Upper lobe of right lung (tissue), 1 donor: ENCODE measurements at regions not wholly inside any gene's neighbourhood (a gene's known extent, or its start where the extent isn't known, plus 50 kb on each side); places are given as distances from the start of the nearest gene placed in this dataset.

Experiments used
- ATAC-seq: fragments of 200-7000 bp; cut with Tn5 transposase; one replicate; pipeline ENCODE4 v1.9.1; 2020; ENCODE audit warnings: mild to moderate bottlenecking, moderate library complexity
- DNase-seq: peaks from one replicate; pipeline ENCODE4 v3.0.0-alpha.2; 2020
- H3K27ac ChIP-seq: fragments of 200-600 bp; one replicate; pipeline ENCODE4 v1.8.0; 2022
- H3K27me3 ChIP-seq: fragments of 200-600 bp; one replicate; pipeline ENCODE4 v1.8.0; 2022; ENCODE audit warnings: mild to moderate bottlenecking
- H3K36me3 ChIP-seq: fragments of 200-600 bp; one replicate; pipeline ENCODE4 v1.8.0; 2022
- H3K4me1 ChIP-seq: fragments of 200-600 bp; one replicate; pipeline ENCODE4 v1.8.0; 2022
- H3K4me3 ChIP-seq: fragments of 200-600 bp; one replicate; pipeline ENCODE4 v1.8.0; 2022; ENCODE audit warnings: mild to moderate bottlenecking
- H3K9me3 ChIP-seq: fragments of 200-600 bp; one replicate; pipeline ENCODE4 v1.8.0; 2022
- CTCF ChIP-seq: fragments of 200-600 bp; IDR thresholded peaks from one replicate; pipeline ENCODE4 v1.8.0; 2022; ENCODE audit warnings: antibody characterized with exemption
- intact Hi-C: fragments of 100-400 bp; cut with DNase I; formaldehyde crosslinking; loops from one replicate; pipeline ENCODE4 v1.11.0; 2022
- donor health status: DM: no; HTN: yes; CAD: no; lungs with severe emphysema.

- no peak overlapping the region for H3K4me3 ChIP-seq
- DNase-seq (no peak), ATAC-seq (no peak)
- H3K27ac ChIP-seq, result no peak overlapping the region
- intact Hi-C loops, result no loop called here
- H3K36me3 ChIP-seq, result no peaks in the 10 kb centered on the region
- H3K4me1 ChIP-seq, result no peaks in the 10 kb centered on the region
- H3K9me3 ChIP-seq, result no peaks in the 10 kb centered on the region
- TF ChIP-seq CTCF, result no peak
- H3K27me3 ChIP-seq, result peaks cover 6% of the 10 kb centered on the region
Measured at GRCh38 chr16:49970797-49971431, 54.1 kb upstream of the CNEP1R1 start.

- Histone ChIP-seq H3K36me3 (no peaks in the 10 kb centered on the region), H3K4me3 (no peak overlapping the region), H3K27ac (no peak overlapping the region), H3K4me1 (no peaks in the 10 kb centered on the region), H3K27me3 (peaks cover 6% of the 10 kb centered on the region), H3K9me3 (no peaks in the 10 kb centered on the region)
- ATAC-seq, result no peak
- TF ChIP-seq CTCF, result no peak
- intact Hi-C loops, result no loop called here
- DNase-seq, result no peak
Measured at GRCh38 chr16:49972280-49972679, 52.7 kb upstream of the CNEP1R1 start.

DNA sequence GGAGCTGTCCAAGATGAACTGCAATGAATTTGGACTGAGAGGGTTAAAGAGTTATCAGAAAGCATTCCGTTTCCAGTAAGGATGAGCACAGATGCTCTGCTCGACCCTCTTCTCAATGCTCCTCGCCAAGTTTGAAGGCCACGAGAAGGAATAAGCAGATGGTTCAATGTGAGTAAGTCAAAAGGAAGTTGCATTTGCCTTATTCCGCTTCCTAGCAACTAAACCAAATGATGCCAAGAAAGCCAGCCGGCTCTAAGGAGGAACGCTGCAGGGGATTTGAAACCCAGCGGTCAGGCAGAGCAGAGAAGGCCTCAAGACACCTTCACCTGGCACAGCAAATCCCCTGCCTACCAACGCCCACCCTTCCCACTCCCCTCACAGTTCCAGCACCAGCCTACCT is 52.1 kb upstream of the CNEP1R1 start:
- no peak for TF ChIP-seq CTCF
- ATAC-seq, result no peak
- intact Hi-C loops, result no loop called here

More for the DNA sequence above, 52.1 kb upstream of the CNEP1R1 start:
- Histone ChIP-seq H3K36me3 (no peaks in the 10 kb centered on the region), H3K27me3 (peaks cover 6% of the 10 kb centered on the region), H3K27ac (no peak overlapping the region), H3K4me3 (no peak overlapping the region), H3K4me1 (no peaks in the 10 kb centered on the region), H3K9me3 (no peaks in the 10 kb centered on the region)
- DNase-seq, result no peak
